ENCODE measurements at regions not wholly inside any gene's neighbourhood (a gene's known extent, or its start where the extent isn't known, plus 50 kb on each side); places are given as distances from the start of the nearest gene placed in this dataset.

DNA sequence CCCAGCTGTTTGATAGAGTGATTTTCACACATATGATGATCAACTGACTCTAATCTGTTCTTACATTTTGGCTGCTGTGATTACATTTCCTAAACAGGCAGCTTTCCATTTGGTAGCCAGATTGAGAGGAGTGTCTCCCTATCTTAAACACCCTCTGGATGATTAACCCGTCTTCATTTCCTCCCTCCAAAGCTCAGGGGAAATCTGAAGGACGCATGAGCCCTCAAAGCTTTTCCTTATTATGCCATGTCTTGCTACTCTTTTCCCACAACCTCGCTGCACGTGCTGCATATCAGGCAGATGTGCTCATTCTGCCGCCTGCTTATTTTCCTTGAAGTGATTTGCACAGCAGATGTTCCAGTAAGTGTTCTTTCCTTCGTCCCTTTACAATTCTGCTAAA, 837.4 kb downstream of the LRRTM4 start:
- POLR2A ChIA-PET: no interaction called here
- H3K27me3 Mint-ChIP-seq: no peaks in the 10 kb centered on the region
- CTCF ChIA-PET: no interaction called here

DNA sequence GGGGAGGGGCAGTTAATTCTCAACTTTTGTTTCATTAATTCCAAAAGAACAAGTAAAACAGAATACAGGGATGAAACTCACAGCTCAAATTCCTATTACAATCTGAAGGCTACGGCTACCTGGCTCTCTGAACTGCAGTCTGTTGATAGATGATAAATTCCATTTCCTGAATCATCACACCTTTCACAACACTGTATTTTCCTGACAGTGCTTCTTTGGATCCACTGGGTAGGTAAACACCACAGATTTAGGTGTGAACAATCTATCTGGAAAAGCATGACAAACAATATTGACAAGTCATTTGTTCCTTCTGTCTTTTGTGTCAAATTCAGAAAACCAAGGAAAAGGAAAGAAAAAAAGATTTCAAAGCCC, 843.2 kb downstream of the LRRTM4 start:
- ATAC-seq (ENCODE audit: poor library complexity): no peak
- Histone ChIP-seq H3K9me3 (ENCODE audit: control insufficient read depth in 1 of 2, insufficient read depth in 1 of 2, low read length in 2 of 2) (peaks cover 0 to 4% of the 10 kb centered on the region in 2 experiments), H3K36me3 (ENCODE audit: insufficient read depth, low read length) (no peaks in the 10 kb centered on the region), H3K27ac (ENCODE audit: low read depth in 1 of 2, low read length in 2 of 2) (no peak overlapping the region), H3K4me3 (ENCODE audit: low read length) (no peak overlapping the region), H3K27me3 (ENCODE audit: control insufficient read depth in 1 of 2, insufficient read depth in 2 of 2, low read length in 2 of 2) (no peaks in the 10 kb centered on the region), H3K4me1 (ENCODE audit: insufficient read depth, low read length) (no peaks in the 10 kb centered on the region)
- intact Hi-C loops (cut with DNase I, micrococcal nuclease): no loop called here
- Mint-ChIP-seq H3K27me3 (no peaks in the 10 kb centered on the region), H3K36me3 (ENCODE audit: low read depth) (no peaks in the 10 kb centered on the region), H3K4me3 (no peak overlapping the region), H3K27ac (no peak overlapping the region), H3K9me3 (peaks cover 2% of the 10 kb centered on the region), H3K4me1 (ENCODE audit: low read depth) (no peaks in the 10 kb centered on the region)
- TF ChIP-seq, protein P1, sequence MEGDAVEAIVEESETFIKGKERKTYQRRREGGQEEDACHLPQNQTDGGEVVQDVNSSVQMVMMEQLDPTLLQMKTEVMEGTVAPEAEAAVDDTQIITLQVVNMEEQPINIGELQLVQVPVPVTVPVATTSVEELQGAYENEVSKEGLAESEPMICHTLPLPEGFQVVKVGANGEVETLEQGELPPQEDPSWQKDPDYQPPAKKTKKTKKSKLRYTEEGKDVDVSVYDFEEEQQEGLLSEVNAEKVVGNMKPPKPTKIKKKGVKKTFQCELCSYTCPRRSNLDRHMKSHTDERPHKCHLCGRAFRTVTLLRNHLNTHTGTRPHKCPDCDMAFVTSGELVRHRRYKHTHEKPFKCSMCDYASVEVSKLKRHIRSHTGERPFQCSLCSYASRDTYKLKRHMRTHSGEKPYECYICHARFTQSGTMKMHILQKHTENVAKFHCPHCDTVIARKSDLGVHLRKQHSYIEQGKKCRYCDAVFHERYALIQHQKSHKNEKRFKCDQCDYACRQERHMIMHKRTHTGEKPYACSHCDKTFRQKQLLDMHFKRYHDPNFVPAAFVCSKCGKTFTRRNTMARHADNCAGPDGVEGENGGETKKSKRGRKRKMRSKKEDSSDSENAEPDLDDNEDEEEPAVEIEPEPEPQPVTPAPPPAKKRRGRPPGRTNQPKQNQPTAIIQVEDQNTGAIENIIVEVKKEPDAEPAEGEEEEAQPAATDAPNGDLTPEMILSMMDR (IDR thresholded peaks at IDR 0.05): no peak
- POLR2A ChIA-PET: no interaction called here
- CTCF ChIA-PET: no interaction called here
- DNase-seq: no peak

More for the DNA sequence above, 837.4 kb downstream of the LRRTM4 start:
- peaks cover 5% of the 10 kb centered on the region for H3K9me3 Mint-ChIP-seq
- no peak for DNase-seq
- no peak overlapping the region for H3K4me3 ChIP-seq (ENCODE audit: low read length)
- intact Hi-C loops (cut with DNase I, micrococcal nuclease): no loop called here
- H3K36me3 Mint-ChIP-seq (ENCODE audit: low read depth): no peaks in the 10 kb centered on the region
- H3K27me3 ChIP-seq (ENCODE audit: control insufficient read depth in 1 of 2, insufficient read depth in 2 of 2, low read length in 2 of 2): no peaks in the 10 kb centered on the region
- TF ChIP-seq, protein P1 (IDR thresholded peaks at IDR 0.05): no peak
- H3K36me3 ChIP-seq (ENCODE audit: insufficient read depth, low read length): no peaks in the 10 kb centered on the region
- H3K27ac ChIP-seq (ENCODE audit: low read depth in 1 of 2, low read length in 2 of 2): no peak overlapping the region
- ATAC-seq (ENCODE audit: poor library complexity): no peak
- no peak overlapping the region for H3K27ac Mint-ChIP-seq
- H3K4me1 Mint-ChIP-seq (ENCODE audit: low read depth): no peaks in the 10 kb centered on the region
- peaks cover 0 to 4% of the 10 kb centered on the region in 2 experiments for H3K9me3 ChIP-seq (ENCODE audit: control insufficient read depth in 1 of 2, insufficient read depth in 1 of 2, low read length in 2 of 2)
- no peak overlapping the region for H3K4me3 Mint-ChIP-seq
- no peaks in the 10 kb centered on the region for H3K4me1 ChIP-seq (ENCODE audit: insufficient read depth, low read length)

DNA sequence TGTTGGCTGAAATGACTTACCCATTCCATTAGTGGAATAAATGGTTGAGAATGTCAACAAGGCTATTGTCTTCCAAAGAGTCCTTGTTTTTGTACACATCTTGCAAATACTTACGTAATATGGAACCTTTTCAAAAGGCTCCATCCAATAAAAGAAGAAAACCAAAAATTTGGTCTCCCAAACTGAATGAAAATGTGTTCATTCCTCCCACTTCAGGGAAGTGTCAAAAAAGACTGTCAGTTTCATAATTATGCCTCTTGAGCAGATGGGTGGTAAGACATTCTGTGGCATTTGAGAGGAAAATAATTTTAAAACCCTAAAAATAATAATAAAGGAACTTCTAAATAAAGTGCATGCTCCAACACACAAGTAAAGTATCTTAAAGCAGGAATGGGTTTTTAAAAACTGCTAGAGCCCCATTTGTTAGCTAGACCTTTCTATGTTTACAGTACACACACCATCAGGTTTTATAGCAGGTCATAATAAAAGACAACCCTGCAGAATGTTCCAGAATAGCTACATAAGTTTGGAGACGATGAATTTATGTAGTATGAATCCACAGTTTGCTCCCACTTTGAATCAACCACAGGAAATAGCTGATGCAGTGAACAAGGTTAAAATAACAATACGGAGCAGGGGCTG, 843.7 kb downstream of the LRRTM4 start:
- H3K27ac Mint-ChIP-seq: no peak overlapping the region
- TF ChIP-seq, protein P1 (IDR thresholded peaks at IDR 0.05): no peak
- ATAC-seq (ENCODE audit: poor library complexity): no peak
- ChIA-PET POLR2A (no interaction called here), CTCF (no interaction called here)
- H3K4me1 Mint-ChIP-seq (ENCODE audit: low read depth): no peaks in the 10 kb centered on the region
- peaks cover 2% of the 10 kb centered on the region for H3K9me3 Mint-ChIP-seq
- no peak for DNase-seq
- Histone ChIP-seq H3K27ac (ENCODE audit: low read depth in 1 of 2, low read length in 2 of 2) (no peak overlapping the region), H3K4me1 (ENCODE audit: insufficient read depth, low read length) (no peaks in the 10 kb centered on the region), H3K4me3 (ENCODE audit: low read length) (no peak overlapping the region), H3K9me3 (ENCODE audit: control insufficient read depth in 1 of 2, insufficient read depth in 1 of 2, low read length in 2 of 2) (peaks cover 0 to 6% of the 10 kb centered on the region in 2 experiments), H3K36me3 (ENCODE audit: insufficient read depth, low read length) (no peaks in the 10 kb centered on the region), H3K27me3 (ENCODE audit: control insufficient read depth in 1 of 2, insufficient read depth in 2 of 2, low read length in 2 of 2) (no peaks in the 10 kb centered on the region)
- H3K4me3 Mint-ChIP-seq: no peak overlapping the region
- no peaks in the 10 kb centered on the region for H3K27me3 Mint-ChIP-seq
- intact Hi-C loops (cut with DNase I, micrococcal nuclease): no loop called here
- no peaks in the 10 kb centered on the region for H3K36me3 Mint-ChIP-seq (ENCODE audit: low read depth)
